Karpas-422 (cell line): ENCODE measurements at regions not wholly inside any gene's neighbourhood (a gene's known extent, or its start where the extent isn't known, plus 50 kb on each side); places are given as distances from the start of the nearest gene placed in this dataset.

Source experiments
- DNase-seq: peaks from one replicate; pipeline ENCODE4 v3.0.0-alpha.2; 2015
- H2AFZ ChIP-seq: fragments of 200-600 bp; sonication (generic); 2 replicates; pipeline ENCODE4 v1.6.1; 2014; ENCODE audit warnings: antibody characterized with exemption, low read length, mixed read lengths
- H3K27ac ChIP-seq: fragments of 200-600 bp; sonication (generic); 2 replicates; pipeline ENCODE4 v1.5.1; 2014; ENCODE audit warnings: mild to moderate bottlenecking, low read length, moderate library complexity
- H3K27me3 ChIP-seq: fragments of 200-600 bp; sonication (generic); 2 replicates; pipeline ENCODE4 v1.6.1; 2014; ENCODE audit warnings: low read length, mixed read lengths
- H3K36me3 ChIP-seq: fragments of 200-600 bp; sonication (generic); 2 replicates; pipeline ENCODE4 v1.6.1; 2014; ENCODE audit warnings: low read length, mixed read lengths; ENCODE audit not compliant: insufficient read depth
- H3K4me1 ChIP-seq: fragments of 200-600 bp; sonication (generic); 2 replicates; pipeline ENCODE4 v1.6.1; 2014; ENCODE audit warnings: mild to moderate bottlenecking, low read length, mixed read lengths
- H3K4me2 ChIP-seq: fragments of 200-600 bp; sonication (generic); 2 replicates; pipeline ENCODE4 v1.6.1; 2014; ENCODE audit warnings: low read length, low read depth, mild to moderate bottlenecking; ENCODE audit not compliant: poor library complexity, severe bottlenecking
- H3K4me3 ChIP-seq: fragments of 200-600 bp; sonication (generic); 2 replicates; pipeline ENCODE4 v1.5.1; 2014; ENCODE audit warnings: mild to moderate bottlenecking, antibody characterized with exemption, low read length, mixed read lengths
- H3K79me2 ChIP-seq: fragments of 200-600 bp; sonication (generic); 2 replicates; pipeline ENCODE4 v1.6.1; 2014; ENCODE audit warnings: mild to moderate bottlenecking, low read length, mixed read lengths
- H3K9ac ChIP-seq: fragments of 200-600 bp; sonication (generic); 2 replicates; pipeline ENCODE4 v1.6.0; 2014; ENCODE audit warnings: low read length
- H3K9me2 ChIP-seq: fragments of 200-600 bp; sonication (generic), shearing (Covaris generic); replicated peaks from 2 replicates; pipeline ENCODE4 v1.6.0; 2014; ENCODE audit warnings: mild to moderate bottlenecking, low read length, moderate library complexity; ENCODE audit not compliant: insufficient read depth
- H3K9me3 ChIP-seq: fragments of 300-700, 200-600 bp; sonication (generic); 2 replicates; pipeline ENCODE4 v1.6.1; 2014; ENCODE audit warnings: low read length, mixed read lengths
- H4K20me1 ChIP-seq: fragments of 200-600 bp; sonication (generic); 2 replicates; pipeline ENCODE4 v1.6.1; 2014; ENCODE audit warnings: mild to moderate bottlenecking, antibody characterized with exemption, low read length, low read depth; ENCODE audit not compliant: insufficient read depth

- no peaks in the 10 kb centered on the region for H3K27me3 ChIP-seq
Observed at GRCh38 chr10:33930079-33930478, 595.6 kb upstream of the NRP1 start.

DNA sequence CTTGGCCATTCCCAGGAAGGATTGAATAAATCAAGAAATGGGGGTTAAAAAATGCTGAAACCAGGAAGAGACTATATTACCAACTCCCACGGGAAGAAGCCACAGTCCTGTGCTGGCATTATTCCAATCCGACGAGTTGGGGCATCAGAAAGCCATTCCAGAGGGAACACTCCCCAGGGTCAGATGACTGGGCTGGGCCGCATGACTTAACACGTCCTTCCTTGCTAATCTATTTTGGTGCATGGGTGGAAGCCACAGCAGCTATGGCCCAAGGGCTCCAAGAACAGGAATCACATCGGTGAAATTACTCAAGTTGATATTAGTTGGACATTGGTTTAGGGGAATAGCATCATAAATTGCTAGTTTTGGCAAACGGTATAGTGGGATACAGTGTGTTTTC lies 592.9 kb upstream of the NRP1 start:
- Histone ChIP-seq H3K27ac (no peak overlapping the region), H3K79me2 (no peaks in the 10 kb centered on the region), H3K9me2 (no peaks in the 10 kb centered on the region), H4K20me1 (no peaks in the 10 kb centered on the region), H3K36me3 (no peaks in the 10 kb centered on the region), H3K4me2 (no peak overlapping the region), H3K4me3 (no peak overlapping the region), H3K27me3 (no peaks in the 10 kb centered on the region), H3K9ac (no peak overlapping the region), H3K4me1 (no peaks in the 10 kb centered on the region), H2AFZ (no peak overlapping the region), H3K9me3 (peaks cover 3% of the 10 kb centered on the region)
- no peak for DNase-seq

More at GRCh38 chr10:33930079-33930478, 595.6 kb upstream of the NRP1 start:
- Histone ChIP-seq H2AFZ (no peak overlapping the region), H3K9me2 (no peaks in the 10 kb centered on the region), H4K20me1 (no peaks in the 10 kb centered on the region), H3K4me3 (no peak overlapping the region), H3K9me3 (peaks cover 3% of the 10 kb centered on the region), H3K4me2 (no peak overlapping the region), H3K9ac (no peak overlapping the region), H3K27ac (no peak overlapping the region), H3K79me2 (no peaks in the 10 kb centered on the region), H3K36me3 (no peaks in the 10 kb centered on the region), H3K4me1 (no peaks in the 10 kb centered on the region)
- no peak for DNase-seq

DNA sequence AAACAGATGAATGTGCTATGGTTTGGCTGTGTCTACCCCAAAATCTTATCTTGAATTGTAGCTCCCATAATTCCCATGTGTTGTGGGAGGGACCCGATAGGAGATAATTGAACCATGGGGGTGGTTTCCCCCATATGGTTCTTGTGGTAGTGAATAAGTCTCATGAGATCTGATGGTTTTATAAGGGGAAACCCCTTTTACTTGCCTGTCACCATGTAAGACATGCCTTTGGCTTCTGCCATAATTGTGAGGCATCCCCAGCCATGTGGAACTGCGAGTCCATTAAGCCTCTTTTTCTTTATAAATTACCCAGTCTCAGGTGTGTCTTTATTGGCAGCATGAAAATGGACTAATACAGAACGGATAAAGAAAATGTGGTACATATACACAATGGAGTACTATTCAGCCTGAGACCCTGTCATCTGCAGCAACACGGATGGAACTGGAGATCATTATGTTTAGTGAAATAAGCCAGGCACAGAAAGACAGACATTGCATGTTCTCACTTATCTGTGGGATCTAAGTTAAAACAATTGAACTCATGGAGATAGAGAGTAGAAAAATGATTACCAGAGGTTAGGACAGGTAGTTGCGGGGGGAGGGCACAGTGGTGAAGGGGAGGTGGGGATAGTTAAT lies 587.6 kb upstream of the NRP1 start:
- no peaks in the 10 kb centered on the region for H3K27me3 ChIP-seq
- H3K9me2 ChIP-seq, result no peaks in the 10 kb centered on the region
- H3K9me3 ChIP-seq, result peaks cover 5% of the 10 kb centered on the region; the same call in 1 of the 2 replicates
- H3K27ac ChIP-seq, result no peak overlapping the region
- H3K4me1 ChIP-seq, result no peaks in the 10 kb centered on the region
- H3K4me3 ChIP-seq, result no peak overlapping the region
- no peak overlapping the region for H2AFZ ChIP-seq
- no peaks in the 10 kb centered on the region for H3K79me2 ChIP-seq
- no peaks in the 10 kb centered on the region for H4K20me1 ChIP-seq
- no peaks in the 10 kb centered on the region for H3K36me3 ChIP-seq
- no peak for DNase-seq
- no peak overlapping the region for H3K9ac ChIP-seq
- no peak overlapping the region for H3K4me2 ChIP-seq

DNA sequence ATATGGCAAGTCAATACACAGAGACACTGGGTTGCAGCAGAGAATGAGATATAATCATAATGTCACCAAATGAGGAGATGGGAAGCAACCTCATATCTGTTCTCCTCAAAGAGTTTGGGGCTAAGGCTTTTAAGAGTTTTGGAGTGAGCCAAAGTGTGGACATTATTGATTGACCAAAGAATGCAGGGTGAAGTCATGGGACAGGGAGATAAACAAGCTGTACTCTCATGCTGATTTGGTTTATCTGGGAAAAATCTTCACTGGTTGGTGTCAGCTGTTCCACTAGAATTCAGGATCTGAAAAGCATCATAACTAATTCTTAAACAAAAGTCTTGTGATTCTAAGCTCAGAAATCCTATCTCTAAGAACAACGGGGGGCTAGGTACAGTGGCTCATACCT lies 585.9 kb upstream of the NRP1 start:
- Histone ChIP-seq H3K4me1 (no peaks in the 10 kb centered on the region), H3K9me2 (no peaks in the 10 kb centered on the region), H3K27ac (no peak overlapping the region), H3K4me2 (no peak overlapping the region), H3K4me3 (no peak overlapping the region), H3K9me3 (peaks cover 5% of the 10 kb centered on the region; the same call in 1 of the 2 replicates), H3K36me3 (no peaks in the 10 kb centered on the region), H4K20me1 (no peaks in the 10 kb centered on the region), H2AFZ (no peak overlapping the region), H3K9ac (no peak overlapping the region), H3K79me2 (no peaks in the 10 kb centered on the region), H3K27me3 (no peaks in the 10 kb centered on the region)
- DNase-seq, result no peak

GRCh38 chr10:33919244-33919643 lies 584.8 kb upstream of the NRP1 start:
- Histone ChIP-seq H3K9ac (no peak overlapping the region), H3K4me3 (no peak overlapping the region), H4K20me1 (no peaks in the 10 kb centered on the region), H3K79me2 (no peaks in the 10 kb centered on the region), H3K27me3 (no peaks in the 10 kb centered on the region), H2AFZ (no peak overlapping the region), H3K9me3 (peaks cover 5% of the 10 kb centered on the region; the same call in 1 of the 2 replicates), H3K4me2 (no peak overlapping the region), H3K9me2 (no peaks in the 10 kb centered on the region), H3K36me3 (no peaks in the 10 kb centered on the region), H3K4me1 (no peaks in the 10 kb centered on the region), H3K27ac (no peak overlapping the region)
- DNase-seq, result no peak

DNA sequence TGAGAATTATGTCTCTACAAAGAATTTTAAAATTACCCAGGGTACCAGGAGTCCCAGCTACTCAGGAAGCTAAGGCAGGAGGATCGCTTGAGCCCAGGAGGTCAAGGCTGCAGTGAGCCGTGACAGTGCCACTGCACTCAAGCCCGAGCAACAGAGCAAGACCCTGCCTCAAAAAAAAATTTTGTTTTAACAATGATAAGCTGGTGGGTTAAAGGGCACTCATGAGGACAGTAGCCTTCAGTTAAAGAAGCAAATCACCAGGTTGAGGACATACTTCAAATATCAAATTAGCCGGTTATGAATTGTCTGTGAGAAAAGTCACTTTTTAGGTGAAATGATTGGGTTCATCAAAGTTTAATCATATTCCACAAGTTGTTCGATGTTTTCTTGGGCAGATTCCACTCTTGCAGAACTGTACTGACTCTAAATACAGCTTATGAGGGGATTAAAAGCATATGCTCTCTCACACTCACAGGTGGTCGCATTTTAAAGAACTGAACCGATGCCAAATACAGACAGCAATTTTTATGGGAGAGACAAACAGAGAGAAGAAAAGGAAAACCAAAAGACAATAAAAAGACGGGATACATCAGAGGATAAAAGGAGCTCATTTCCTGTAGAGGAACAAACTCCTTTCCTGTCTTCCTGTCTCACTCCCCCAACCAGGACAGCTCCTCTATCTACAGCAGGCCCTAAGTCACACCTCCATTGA lies 582.8 kb upstream of the NRP1 start:
- H3K27ac ChIP-seq, result no peak overlapping the region
- H4K20me1 ChIP-seq, result no peaks in the 10 kb centered on the region
- peaks cover 5% of the 10 kb centered on the region; the same call in 1 of the 2 replicates for H3K9me3 ChIP-seq
- no peak overlapping the region for H2AFZ ChIP-seq
- H3K4me1 ChIP-seq, result no peaks in the 10 kb centered on the region
- H3K27me3 ChIP-seq, result no peaks in the 10 kb centered on the region
- no peaks in the 10 kb centered on the region for H3K79me2 ChIP-seq
- no peak overlapping the region for H3K4me3 ChIP-seq
- H3K9ac ChIP-seq, result no peak overlapping the region
- DNase-seq, result no peak
- no peaks in the 10 kb centered on the region for H3K36me3 ChIP-seq
- H3K4me2 ChIP-seq, result no peak overlapping the region
- H3K9me2 ChIP-seq, result no peaks in the 10 kb centered on the region

- Histone ChIP-seq H3K36me3 (no peaks in the 10 kb centered on the region), H3K4me1 (no peaks in the 10 kb centered on the region), H3K9ac (no peak overlapping the region), H3K4me3 (no peak overlapping the region), H3K27ac (no peak overlapping the region), H3K9me2 (no peaks in the 10 kb centered on the region), H2AFZ (no peak overlapping the region), H4K20me1 (no peaks in the 10 kb centered on the region), H3K9me3 (peaks cover under 1% of the 10 kb centered on the region; the same call in 1 of the 2 replicates), H3K27me3 (no peaks in the 10 kb centered on the region), H3K4me2 (no peak overlapping the region), H3K79me2 (no peaks in the 10 kb centered on the region)
- DNase-seq, result no peak
Observed at GRCh38 chr10:33914746-33915145, 580.3 kb upstream of the NRP1 start.

GRCh38 chr10:33913194-33913593 lies 578.7 kb upstream of the NRP1 start:
- Histone ChIP-seq H3K9ac (no peak overlapping the region), H3K4me2 (no peak overlapping the region), H4K20me1 (no peaks in the 10 kb centered on the region), H3K79me2 (no peaks in the 10 kb centered on the region), H3K27me3 (no peaks in the 10 kb centered on the region), H3K9me3 (peaks cover 5% of the 10 kb centered on the region; the same call in 1 of the 2 replicates), H2AFZ (no peak overlapping the region), H3K27ac (no peak overlapping the region), H3K36me3 (no peaks in the 10 kb centered on the region), H3K9me2 (no peaks in the 10 kb centered on the region), H3K4me3 (no peak overlapping the region), H3K4me1 (no peaks in the 10 kb centered on the region)
- no peak for DNase-seq
